ENCODE measurements at regions not wholly inside any gene's neighbourhood (a gene's known extent, or its start where the extent isn't known, plus 50 kb on each side); places are given as distances from the start of the nearest gene placed in this dataset.
"Not testable (repeated sequence)": the region's sequence is repeated elsewhere in the genome, so short reads cannot be mapped to it uniquely, and the experiment has no call there.

GRCh38 chr5:155116456-155117251 lies 103.1 kb downstream of the KIF4B start:
- no peak for DNase-seq

GRCh38 chr5:155125551-155126095 lies 112.1 kb downstream of the KIF4B start:
- no peak for DNase-seq

- no peak for DNase-seq
Observed at GRCh38 chr5:155126573-155126972, 113.0 kb downstream of the KIF4B start.

GRCh38 chr5:155127552-155127951 lies 114.0 kb downstream of the KIF4B start:
- no peak for DNase-seq

- no peak for DNase-seq
Observed at GRCh38 chr5:155128786-155129512, 115.4 kb downstream of the KIF4B start.

GRCh38 chr5:155129513-155129880 lies 115.9 kb downstream of the KIF4B start:
- DNase-seq = no peak

- no peak for DNase-seq
Observed at GRCh38 chr5:155134130-155134529, 120.6 kb downstream of the KIF4B start.

- DNase-seq = no peak
Observed at GRCh38 chr5:155136216-155136850, 122.8 kb downstream of the KIF4B start.

GRCh38 chr5:155137683-155138082 lies 124.1 kb downstream of the KIF4B start:
- DNase-seq = no peak

GRCh38 chr5:155140646-155141045 lies 127.1 kb downstream of the KIF4B start:
- no peak for DNase-seq

- DNase-seq = no peak
Observed at GRCh38 chr5:155144956-155145355, 131.4 kb downstream of the KIF4B start.

GRCh38 chr5:155147222-155147621 lies 133.7 kb downstream of the KIF4B start:
- DNase-seq = peak in 1 of 2 experiments; percentile 28

- DNase-seq = no peak
Observed at GRCh38 chr5:155148694-155149093, 135.1 kb downstream of the KIF4B start.

GRCh38 chr5:155150012-155150411 lies 136.5 kb downstream of the KIF4B start:
- DNase-seq = no peak

GRCh38 chr5:155154973-155155372 lies 141.4 kb downstream of the KIF4B start:
- no peak for DNase-seq

- DNase-seq = not testable (repeated sequence)
Observed at GRCh38 chr5:155163084-155163483, 149.5 kb downstream of the KIF4B start.

- DNase-seq = no peak
Observed at GRCh38 chr5:155167736-155168135, 154.2 kb downstream of the KIF4B start.

GRCh38 chr5:155181542-155181941 lies 168.0 kb downstream of the KIF4B start:
- DNase-seq = no peak

- no peak for DNase-seq
Observed at GRCh38 chr5:155189476-155189875, 175.9 kb downstream of the KIF4B start.

- DNase-seq = no peak
Observed at GRCh38 chr5:155189981-155190380, 176.4 kb downstream of the KIF4B start.

GRCh38 chr5:155193029-155193428 lies 179.5 kb downstream of the KIF4B start:
- no peak for DNase-seq

- no peak for DNase-seq
Observed at GRCh38 chr5:155193483-155194107, 180.0 kb downstream of the KIF4B start.

- no peak for DNase-seq
Observed at GRCh38 chr5:155200608-155201007, 187.1 kb downstream of the KIF4B start.
